NCI-H187 treated with DMSO at 0.1 percent for 48 hours (cell line): ENCODE measurements at regions not wholly inside any gene's neighbourhood (a gene's known extent, or its start where the extent isn't known, plus 50 kb on each side); places are given as distances from the start of the nearest gene placed in this dataset.
"Not testable (repeated sequence)": the region's sequence is repeated elsewhere in the genome, so short reads cannot be mapped to it uniquely, and the experiment has no call there.

Experiments used
- DNase-seq: peaks from one replicate; lab custom pipeline; 2025; lab: John Stamatoyannopoulos, UW

DNA sequence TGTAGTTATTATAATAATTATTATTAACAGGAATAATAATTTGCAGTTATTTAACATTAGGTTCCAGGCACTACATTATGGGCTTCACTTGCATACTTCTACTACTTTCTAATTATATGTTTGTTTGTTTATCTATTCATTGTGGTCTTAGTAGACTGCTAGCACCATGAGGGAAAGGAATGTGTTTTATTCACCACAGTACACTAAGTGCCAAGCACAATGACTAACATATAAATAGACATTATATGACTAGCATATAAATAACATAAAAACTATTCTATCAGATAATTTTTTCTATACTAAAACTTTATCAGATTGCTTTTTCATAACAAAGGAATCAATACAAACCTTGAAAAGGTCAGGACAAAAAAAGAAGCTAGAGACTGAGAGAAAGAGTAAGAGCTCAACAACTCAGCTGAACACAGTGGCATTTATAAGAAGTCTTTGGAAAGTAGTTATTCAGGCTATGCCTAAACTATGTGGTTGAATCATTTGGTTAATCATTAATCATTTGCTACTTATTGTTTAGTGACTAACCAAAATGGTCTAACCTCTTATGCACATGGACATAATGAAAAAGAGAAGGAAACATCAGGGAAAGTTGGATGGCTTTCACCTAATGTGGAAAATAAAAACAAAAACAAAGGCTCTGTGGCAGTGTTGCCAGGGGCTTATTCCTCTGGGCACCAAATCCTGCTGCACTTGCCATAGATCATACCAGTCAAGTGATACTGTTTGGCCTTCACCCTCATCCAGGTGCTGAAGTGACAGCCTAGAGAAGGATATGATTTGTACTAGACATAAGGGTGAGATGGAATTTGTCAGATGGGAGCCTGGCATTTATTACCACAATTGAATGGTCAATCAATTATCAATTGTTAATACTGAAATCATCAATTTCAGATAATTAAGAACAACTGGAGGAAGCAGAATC lies 174.9 kb downstream of the ETAA1 start:
- no peak for DNase-seq

DNA sequence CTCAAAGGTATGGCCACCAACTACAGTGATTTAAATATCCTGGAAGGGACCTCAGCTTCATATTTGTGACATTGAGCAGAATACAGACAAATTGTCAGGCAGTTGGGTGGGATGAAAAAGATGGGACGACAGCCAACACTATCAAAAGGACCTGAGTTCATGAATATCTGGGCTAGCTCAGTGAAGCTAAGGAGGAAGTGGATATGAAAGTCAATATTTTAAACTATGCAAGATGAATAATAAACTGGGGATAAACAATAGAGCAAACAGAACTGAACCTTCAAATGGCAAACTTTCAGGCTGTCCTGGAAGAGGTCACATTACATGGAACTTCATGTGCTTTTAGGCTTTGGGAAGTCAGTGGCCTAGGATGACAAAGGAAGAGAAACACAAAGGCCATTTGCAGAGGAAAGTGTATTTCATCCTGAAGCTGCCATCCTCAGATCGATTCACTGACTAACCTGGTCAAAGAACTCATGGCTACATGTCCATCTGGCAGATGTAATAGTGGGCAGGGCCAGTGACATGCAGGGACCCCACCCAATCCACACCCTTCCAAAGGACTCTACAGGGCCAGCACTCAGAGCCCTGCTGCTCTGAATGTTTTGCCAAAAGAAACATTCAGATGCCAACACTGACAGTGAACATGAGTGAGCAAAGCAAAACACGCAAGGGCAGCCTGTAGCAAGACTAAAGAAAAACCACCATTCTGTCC lies 175.7 kb downstream of the ETAA1 start:
- DNase-seq = no peak

- no peak for DNase-seq
These were observed 177.1 kb downstream of the ETAA1 start for GRCh38 chr2:67574230-67574629.

- DNase-seq = no peak
These were observed 179.1 kb downstream of the ETAA1 start for GRCh38 chr2:67576226-67576625.

- DNase-seq = no peak
These were observed 179.9 kb downstream of the ETAA1 start for GRCh38 chr2:67576991-67577390.

GRCh38 chr2:67579216-67579615 lies 182.1 kb downstream of the ETAA1 start:
- peak; percentile 63 for DNase-seq

GRCh38 chr2:67579806-67580205 lies 182.7 kb downstream of the ETAA1 start:
- no peak for DNase-seq

DNA sequence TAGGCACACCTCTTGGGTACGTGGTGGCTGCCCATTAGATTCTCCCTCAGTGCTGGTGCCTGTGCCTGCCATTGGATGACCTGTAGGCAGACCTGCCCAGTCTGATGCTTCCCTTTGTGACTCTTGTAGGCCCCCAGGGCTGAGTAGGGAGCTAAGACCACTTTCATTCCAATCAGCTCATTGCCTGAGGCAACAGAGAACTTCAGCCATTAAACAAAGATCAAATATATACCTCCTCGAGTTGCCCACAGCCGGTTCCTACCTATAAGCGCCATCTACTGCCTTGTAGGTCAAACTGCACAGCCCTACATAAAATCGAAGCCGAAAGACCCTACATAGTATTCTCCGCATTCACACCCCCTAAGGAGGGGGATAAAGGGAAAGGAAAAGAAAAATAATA lies 184.6 kb downstream of the ETAA1 start:
- no peak for DNase-seq

- no peak for DNase-seq
These were observed 186.1 kb downstream of the ETAA1 start for GRCh38 chr2:67583185-67583584.

GRCh38 chr2:67585400-67585799 lies 188.3 kb downstream of the ETAA1 start:
- DNase-seq = no peak

GRCh38 chr2:67589121-67589520 lies 192.0 kb downstream of the ETAA1 start:
- not testable (repeated sequence) for DNase-seq

- DNase-seq = not testable (repeated sequence)
These were observed 197.4 kb downstream of the ETAA1 start for GRCh38 chr2:67594522-67594921.

DNA sequence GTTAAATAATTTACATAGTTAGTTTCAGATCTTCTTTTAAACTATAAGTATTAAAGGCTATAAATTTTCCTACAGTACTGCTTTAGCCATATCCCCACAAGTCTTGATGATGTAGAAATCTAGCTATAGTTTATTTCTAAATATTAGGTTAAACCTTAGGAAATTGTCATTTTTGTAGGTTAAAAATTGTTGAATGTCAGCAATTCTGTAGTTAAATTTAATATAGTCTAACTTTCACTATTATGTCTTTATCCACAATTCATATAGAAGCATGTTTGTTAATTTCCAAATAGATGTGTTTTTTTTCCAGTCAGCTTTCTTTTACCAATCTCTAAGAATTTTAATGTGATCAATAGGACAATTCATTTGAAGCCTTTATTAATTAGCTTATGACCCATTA lies 199.7 kb downstream of the ETAA1 start:
- no peak for DNase-seq

DNA sequence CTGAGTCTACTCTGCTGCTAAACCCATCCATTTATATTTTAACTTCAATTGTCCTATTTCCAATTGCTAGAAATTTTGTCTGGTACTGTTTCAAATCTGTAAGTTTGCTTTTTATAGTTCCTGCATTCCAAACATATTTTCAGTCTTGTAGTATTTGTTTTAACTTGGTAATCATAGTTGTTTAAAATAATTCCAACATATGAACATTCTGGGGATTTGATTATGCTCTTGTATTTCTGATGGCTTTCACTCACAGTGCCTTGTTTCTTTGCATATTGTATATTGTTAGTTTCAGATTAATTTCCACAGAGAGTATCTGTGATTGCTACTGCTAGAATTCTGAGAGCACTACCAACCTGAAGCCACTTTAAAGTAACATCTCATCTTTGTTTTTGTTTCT lies 202.4 kb downstream of the ETAA1 start:
- no peak for DNase-seq

DNA sequence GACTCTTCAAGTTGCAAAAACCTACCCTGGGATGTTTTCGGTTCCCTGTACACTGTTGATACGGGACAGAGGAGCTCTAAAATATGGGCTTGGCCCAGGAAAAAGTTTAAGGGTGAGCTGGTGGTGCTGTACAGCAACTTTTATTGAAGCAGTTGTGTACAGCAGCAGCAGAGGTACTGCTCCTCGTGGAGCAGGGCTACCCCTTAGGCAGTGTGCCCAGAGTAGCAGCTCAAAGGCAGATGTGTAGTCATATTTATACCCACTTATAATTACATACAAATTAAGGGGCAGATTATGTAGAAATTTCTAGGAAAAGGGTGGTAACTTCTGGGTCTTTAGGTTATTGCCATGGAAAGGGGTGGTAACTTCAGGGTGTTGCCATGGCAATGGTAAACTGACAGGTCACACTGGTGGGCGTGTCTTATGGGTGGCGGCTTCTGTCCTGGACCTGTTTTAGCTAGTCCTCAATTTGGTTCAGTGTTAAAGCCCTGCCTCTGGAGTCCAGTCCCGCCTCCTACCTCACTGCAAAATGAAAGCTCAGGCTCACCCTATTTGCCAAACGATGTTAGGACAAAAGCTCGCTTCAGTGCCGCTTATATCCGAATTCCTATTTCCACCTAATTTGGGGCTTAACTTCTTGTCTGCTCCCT lies 203.2 kb downstream of the ETAA1 start:
- no peak for DNase-seq

DNA sequence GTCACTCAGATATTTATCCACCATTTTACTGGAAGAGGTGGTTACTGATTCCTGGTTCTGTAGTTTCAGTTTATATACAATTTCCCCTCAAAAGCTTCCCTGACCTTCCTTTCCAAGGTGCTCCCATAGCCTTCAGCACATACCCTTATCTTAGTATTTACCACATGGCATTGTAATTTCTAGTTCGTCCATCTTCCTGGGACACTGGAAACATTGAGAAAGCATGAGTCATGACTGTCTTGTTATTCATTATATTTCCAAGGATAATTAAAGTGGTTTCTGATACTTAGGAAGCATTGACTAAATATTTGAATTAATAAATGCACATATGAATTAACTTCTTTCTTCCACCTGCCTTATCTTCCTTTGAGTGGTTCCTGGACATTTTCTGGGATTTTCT lies 203.8 kb downstream of the ETAA1 start:
- DNase-seq = no peak

GRCh38 chr2:67604360-67604759 lies 207.2 kb downstream of the ETAA1 start:
- no peak for DNase-seq

DNA sequence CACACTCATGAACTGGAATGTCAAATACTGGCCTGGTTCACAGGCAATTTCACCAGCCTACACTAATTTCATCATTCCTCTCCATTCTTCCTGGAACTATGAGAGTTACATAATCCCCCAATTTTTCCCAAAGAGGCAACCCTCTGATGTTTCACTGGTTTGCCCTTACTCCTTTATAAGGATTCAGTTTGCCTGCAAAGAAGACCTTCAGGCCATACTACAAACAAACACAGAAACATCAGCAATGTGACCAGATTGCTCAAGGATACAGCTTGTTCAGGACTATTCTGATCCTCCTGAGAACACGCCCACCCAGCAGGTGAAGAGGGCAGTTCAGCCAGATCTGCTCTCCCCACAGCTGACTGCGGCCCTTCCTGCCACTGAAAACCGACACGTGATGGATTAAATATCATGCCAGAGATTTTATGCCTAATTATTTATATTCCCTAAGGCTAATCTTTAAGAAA lies 215.5 kb downstream of the ETAA1 start:
- DNase-seq = no peak

DNA sequence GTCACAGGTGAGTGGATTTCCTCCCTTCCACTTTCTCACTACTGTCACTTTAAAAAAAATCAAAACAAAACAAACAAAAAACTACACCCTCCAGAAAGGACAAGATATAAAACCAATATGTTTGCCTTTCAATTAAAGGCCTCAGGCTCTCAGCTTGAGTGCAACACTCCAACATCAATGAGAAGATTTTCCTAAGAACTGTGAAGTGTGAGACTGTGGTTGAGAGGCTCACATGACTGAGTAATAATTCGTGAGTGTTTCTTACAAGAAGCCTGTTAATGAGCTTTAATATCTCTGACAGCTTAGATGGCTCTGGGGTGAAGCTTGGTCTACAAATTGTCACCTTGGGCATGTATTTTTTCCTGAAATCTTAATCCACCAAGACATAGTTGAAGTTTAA lies 216.1 kb downstream of the ETAA1 start:
- DNase-seq = peak; percentile 59

DNA sequence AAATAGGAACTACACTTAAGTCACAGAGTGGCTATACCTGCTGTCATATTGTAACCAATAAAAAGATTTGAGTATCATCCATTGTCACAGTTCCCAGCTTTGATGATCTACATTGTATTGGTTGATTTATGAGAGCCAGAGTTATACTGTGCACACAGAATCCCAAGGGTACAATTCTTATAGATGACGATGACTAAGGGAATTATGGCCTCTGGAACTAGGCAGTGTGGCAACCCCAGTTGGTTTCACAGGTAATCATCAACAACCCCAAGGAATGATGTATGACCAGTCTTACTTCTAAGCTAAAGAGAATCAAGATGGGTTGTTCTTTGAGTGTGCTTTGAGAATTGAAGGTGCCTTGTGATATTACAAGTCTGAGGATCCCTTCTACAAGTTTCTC lies 217.3 kb downstream of the ETAA1 start:
- DNase-seq = no peak

GRCh38 chr2:67616749-67617148 lies 219.6 kb downstream of the ETAA1 start:
- DNase-seq = no peak

- no peak for DNase-seq
These were observed 222.1 kb downstream of the ETAA1 start for GRCh38 chr2:67619204-67619603.

DNA sequence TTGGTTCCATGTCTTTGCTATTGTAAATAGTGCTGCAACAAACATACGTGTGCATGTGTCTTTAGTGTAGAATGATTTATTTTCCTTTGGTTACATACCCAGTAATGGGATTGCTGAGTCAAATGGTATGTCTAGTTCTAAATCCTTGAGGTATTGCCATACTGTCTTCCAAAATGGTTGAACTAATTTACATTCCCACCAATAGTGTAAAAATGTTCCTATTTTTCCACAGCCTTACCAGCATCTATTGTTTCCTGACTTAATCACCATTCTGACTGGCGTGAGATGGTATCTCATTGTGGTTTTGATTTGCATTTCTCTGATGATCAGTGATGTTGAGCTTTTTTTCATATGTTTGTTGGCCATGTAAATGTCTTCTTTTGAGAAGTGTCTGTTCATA lies 226.6 kb downstream of the ETAA1 start:
- DNase-seq = not testable (repeated sequence)
